ENCODE measurements at regions not wholly inside any gene's neighbourhood (a gene's known extent, or its start where the extent isn't known, plus 50 kb on each side); places are given as distances from the start of the nearest gene placed in this dataset.

GRCh38 chr2:41930807-41931566 lies 116.8 kb upstream of the PKDCC start:
- no peak for TF ChIP-seq POLR2A (IDR thresholded peaks at IDR 0.05)
- TF ChIP-seq CTCF (IDR thresholded peaks at IDR 0.05), result no peak
- TF ChIP-seq POLR2AphosphoS5 (IDR thresholded peaks at IDR 0.05), result no peak
- TF ChIP-seq EP300 (IDR thresholded peaks at IDR 0.05), result no peak

All from stomach (tissue), 4 donors.